ENCODE measurements at regions not wholly inside any gene's neighbourhood (a gene's known extent, or its start where the extent isn't known, plus 50 kb on each side); places are given as distances from the start of the nearest gene placed in this dataset.

DNA sequence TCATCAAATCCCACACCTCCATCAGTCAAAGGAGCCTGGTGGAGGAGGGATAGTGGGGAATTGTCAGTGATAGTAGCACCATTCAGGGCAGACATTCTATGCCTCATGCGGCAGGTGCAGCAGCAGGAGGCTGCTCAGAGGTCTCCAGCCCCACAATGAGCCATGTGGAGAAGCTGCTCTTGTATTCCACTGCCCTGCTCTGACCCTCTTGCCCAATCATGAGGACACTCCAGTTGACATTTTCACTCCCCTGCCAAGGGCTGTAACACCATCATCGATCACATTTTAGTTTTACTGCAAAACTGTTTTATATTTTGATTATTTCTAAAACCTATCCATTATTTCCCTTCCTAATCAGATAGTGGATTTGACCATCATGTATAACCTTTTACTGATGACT is 487.6 kb upstream of the KLHL29 start:
- DNase-seq (ENCODE audit: low read depth in 1 of 2, low spot score in 1 of 2) (no peak), FAIRE-seq (no peak), ATAC-seq (no peak)
- ChIA-PET CTCF (no interaction called here), POLR2A (no interaction called here)
- no peaks in the 10 kb centered on the region for H3K9me3 ChIP-seq
- no peak overlapping the region for H3K27ac ChIP-seq
- H3K4me3 ChIP-seq: no peak overlapping the region
- TF ChIP-seq POLR2AphosphoS2 (conservative IDR thresholded peaks at IDR 0.05; ENCODE audit: low read length): no peak
- TF ChIP-seq EHMT2 (IDR thresholded peaks at IDR 0.05; ENCODE audit: low read depth): no peak
- TF ChIP-seq JUNB (IDR thresholded peaks at IDR 0.05): no peak
- no peak for TF ChIP-seq HEYL (CRISPR knock-in tag; IDR thresholded peaks at IDR 0.05)
- TF ChIP-seq, protein P1, sequence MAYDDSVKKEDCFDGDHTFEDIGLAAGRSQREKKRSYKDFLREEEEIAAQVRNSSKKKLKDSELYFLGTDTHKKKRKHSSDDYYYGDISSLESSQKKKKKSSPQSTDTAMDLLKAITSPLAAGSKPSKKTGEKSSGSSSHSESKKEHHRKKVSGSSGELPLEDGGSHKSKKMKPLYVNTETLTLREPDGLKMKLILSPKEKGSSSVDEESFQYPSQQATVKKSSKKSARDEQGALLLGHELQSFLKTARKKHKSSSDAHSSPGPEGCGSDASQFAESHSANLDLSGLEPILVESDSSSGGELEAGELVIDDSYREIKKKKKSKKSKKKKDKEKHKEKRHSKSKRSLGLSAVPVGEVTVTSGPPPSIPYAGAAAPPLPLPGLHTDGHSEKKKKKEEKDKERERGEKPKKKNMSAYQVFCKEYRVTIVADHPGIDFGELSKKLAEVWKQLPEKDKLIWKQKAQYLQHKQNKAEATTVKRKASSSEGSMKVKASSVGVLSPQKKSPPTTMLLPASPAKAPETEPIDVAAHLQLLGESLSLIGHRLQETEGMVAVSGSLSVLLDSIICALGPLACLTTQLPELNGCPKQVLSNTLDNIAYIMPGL (CRISPR knock-in tag; IDR thresholded peaks at IDR 0.05; ENCODE audit: borderline replicate concordance): no peak
- no peak for TF ChIP-seq ZSCAN20 (CRISPR knock-in tag; IDR thresholded peaks at IDR 0.05)
- no peak for TF ChIP-seq HDAC2 (IDR thresholded peaks at IDR 0.05)
- TF ChIP-seq, protein P2, sequence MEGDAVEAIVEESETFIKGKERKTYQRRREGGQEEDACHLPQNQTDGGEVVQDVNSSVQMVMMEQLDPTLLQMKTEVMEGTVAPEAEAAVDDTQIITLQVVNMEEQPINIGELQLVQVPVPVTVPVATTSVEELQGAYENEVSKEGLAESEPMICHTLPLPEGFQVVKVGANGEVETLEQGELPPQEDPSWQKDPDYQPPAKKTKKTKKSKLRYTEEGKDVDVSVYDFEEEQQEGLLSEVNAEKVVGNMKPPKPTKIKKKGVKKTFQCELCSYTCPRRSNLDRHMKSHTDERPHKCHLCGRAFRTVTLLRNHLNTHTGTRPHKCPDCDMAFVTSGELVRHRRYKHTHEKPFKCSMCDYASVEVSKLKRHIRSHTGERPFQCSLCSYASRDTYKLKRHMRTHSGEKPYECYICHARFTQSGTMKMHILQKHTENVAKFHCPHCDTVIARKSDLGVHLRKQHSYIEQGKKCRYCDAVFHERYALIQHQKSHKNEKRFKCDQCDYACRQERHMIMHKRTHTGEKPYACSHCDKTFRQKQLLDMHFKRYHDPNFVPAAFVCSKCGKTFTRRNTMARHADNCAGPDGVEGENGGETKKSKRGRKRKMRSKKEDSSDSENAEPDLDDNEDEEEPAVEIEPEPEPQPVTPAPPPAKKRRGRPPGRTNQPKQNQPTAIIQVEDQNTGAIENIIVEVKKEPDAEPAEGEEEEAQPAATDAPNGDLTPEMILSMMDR (IDR thresholded peaks at IDR 0.05): no peak
- TF ChIP-seq NPAS2 (CRISPR knock-in tag; IDR thresholded peaks at IDR 0.05; ENCODE audit: borderline replicate concordance): no peak
- no peak for TF ChIP-seq EHF (CRISPR knock-in tag; IDR thresholded peaks at IDR 0.05)
- no peak for TF ChIP-seq JUN (IDR thresholded peaks at IDR 0.05)
- TF ChIP-seq, protein P3, sequence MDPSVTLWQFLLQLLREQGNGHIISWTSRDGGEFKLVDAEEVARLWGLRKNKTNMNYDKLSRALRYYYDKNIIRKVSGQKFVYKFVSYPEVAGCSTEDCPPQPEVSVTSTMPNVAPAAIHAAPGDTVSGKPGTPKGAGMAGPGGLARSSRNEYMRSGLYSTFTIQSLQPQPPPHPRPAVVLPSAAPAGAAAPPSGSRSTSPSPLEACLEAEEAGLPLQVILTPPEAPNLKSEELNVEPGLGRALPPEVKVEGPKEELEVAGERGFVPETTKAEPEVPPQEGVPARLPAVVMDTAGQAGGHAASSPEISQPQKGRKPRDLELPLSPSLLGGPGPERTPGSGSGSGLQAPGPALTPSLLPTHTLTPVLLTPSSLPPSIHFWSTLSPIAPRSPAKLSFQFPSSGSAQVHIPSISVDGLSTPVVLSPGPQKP (IDR thresholded peaks at IDR 0.05; ENCODE audit: low read depth, low read length): no peak
- no peak for TF ChIP-seq ESRRA (IDR thresholded peaks at IDR 0.05; ENCODE audit: borderline replicate concordance, low read length)
- no peak overlapping the region for H3K4me2 ChIP-seq
- WGBS (ENCODE audit: missing lambda C conversion rate): 14% methylated on average over 2 of the region's 2 CpGs
- H3K4me1 ChIP-seq: no peaks in the 10 kb centered on the region

DNA sequence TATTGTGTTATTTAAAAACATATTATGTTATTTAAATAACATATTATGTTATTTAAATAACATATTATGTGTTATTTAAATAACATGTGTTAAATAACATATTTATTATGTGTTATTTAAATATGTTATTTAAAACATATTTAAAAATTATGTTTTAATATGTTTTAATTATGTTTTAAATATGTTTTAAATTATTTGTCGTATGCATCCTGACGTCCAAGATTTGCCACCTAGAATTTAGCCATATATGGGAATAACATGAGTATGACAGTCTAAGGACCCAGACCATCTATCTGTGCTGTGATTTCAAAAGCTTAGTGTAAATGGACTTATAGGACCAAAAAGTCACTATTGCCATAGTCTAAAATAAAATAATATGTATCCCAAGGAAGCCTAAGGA is 484.3 kb upstream of the KLHL29 start:
- TF ChIP-seq, protein P4, sequence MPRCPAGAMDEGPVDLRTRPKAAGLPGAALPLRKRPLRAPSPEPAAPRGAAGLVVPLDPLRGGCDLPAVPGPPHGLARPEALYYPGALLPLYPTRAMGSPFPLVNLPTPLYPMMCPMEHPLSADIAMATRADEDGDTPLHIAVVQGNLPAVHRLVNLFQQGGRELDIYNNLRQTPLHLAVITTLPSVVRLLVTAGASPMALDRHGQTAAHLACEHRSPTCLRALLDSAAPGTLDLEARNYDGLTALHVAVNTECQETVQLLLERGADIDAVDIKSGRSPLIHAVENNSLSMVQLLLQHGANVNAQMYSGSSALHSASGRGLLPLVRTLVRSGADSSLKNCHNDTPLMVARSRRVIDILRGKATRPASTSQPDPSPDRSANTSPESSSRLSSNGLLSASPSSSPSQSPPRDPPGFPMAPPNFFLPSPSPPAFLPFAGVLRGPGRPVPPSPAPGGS (IDR thresholded peaks at IDR 0.05): no peak
- TF ChIP-seq, protein P5, sequence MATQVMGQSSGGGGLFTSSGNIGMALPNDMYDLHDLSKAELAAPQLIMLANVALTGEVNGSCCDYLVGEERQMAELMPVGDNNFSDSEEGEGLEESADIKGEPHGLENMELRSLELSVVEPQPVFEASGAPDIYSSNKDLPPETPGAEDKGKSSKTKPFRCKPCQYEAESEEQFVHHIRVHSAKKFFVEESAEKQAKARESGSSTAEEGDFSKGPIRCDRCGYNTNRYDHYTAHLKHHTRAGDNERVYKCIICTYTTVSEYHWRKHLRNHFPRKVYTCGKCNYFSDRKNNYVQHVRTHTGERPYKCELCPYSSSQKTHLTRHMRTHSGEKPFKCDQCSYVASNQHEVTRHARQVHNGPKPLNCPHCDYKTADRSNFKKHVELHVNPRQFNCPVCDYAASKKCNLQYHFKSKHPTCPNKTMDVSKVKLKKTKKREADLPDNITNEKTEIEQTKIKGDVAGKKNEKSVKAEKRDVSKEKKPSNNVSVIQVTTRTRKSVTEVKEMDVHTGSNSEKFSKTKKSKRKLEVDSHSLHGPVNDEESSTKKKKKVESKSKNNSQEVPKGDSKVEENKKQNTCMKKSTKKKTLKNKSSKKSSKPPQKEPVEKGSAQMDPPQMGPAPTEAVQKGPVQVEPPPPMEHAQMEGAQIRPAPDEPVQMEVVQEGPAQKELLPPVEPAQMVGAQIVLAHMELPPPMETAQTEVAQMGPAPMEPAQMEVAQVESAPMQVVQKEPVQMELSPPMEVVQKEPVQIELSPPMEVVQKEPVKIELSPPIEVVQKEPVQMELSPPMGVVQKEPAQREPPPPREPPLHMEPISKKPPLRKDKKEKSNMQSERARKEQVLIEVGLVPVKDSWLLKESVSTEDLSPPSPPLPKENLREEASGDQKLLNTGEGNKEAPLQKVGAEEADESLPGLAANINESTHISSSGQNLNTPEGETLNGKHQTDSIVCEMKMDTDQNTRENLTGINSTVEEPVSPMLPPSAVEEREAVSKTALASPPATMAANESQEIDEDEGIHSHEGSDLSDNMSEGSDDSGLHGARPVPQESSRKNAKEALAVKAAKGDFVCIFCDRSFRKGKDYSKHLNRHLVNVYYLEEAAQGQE (IDR thresholded peaks at IDR 0.05): no peak
- 0 out of 2 replicates have a peak, but pooled peaks have one; percentile 37 for TF ChIP-seq KDM5A (IDR thresholded peaks at IDR 0.05)
- no peak for TF ChIP-seq SMC3 (IDR thresholded peaks at IDR 0.05)
- TF ChIP-seq NR3C1 (IDR thresholded peaks at IDR 0.05): no peak
- ChIA-PET CTCF (interaction anchor here (0.9 kb wide), 1 partner anchor 12 kb away, joined by 3 read pairs; no protein-coding TSS in a partner anchor), POLR2A (no interaction called here)
- H3K4me3 ChIP-seq: no peak overlapping the region
- H3K4me1 ChIP-seq: no peaks in the 10 kb centered on the region
- H3K27ac ChIP-seq: no peak overlapping the region
- ATAC-seq (no peak), FAIRE-seq (no peak), DNase-seq (ENCODE audit: low read depth in 1 of 2, low spot score in 1 of 2) (no peak)
- 89% methylated on average over 2 of the region's 2 CpGs for WGBS (ENCODE audit: missing lambda C conversion rate)
- no peaks in the 10 kb centered on the region for H3K9me3 ChIP-seq
- H3K4me2 ChIP-seq: no peak overlapping the region
